Muscle of arm (tissue), 1 donor: ENCODE measurements at regions not wholly inside any gene's neighbourhood (a gene's known extent, or its start where the extent isn't known, plus 50 kb on each side); places are given as distances from the start of the nearest gene placed in this dataset.
"Not testable (repeated sequence)": the region's sequence is repeated elsewhere in the genome, so short reads cannot be mapped to it uniquely, and the experiment has no call there.

Experiments
- DNase-seq: peaks from one replicate; pipeline ENCODE4 v3.0.0-alpha.2; 2013

DNA sequence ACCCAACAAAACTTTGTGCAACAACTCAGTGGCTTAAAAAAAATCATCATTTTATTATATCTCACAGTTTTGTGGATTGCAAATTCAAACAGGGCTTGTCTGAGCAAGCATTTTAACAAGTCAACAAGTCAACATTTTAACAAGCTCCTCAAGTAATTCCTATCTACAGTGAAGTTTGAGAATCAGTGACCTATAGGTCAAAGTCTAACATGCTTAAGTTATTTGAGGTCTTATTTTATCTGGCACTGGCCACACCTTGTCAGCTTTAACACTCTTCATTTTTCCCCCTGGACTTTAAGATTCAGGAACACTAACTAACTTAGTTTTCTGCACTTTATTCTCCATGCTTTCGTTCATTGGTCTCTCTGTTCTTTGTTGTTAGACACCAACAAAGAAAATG, 71.2 kb upstream of the PELI2 start:
- no peak for DNase-seq

DNA sequence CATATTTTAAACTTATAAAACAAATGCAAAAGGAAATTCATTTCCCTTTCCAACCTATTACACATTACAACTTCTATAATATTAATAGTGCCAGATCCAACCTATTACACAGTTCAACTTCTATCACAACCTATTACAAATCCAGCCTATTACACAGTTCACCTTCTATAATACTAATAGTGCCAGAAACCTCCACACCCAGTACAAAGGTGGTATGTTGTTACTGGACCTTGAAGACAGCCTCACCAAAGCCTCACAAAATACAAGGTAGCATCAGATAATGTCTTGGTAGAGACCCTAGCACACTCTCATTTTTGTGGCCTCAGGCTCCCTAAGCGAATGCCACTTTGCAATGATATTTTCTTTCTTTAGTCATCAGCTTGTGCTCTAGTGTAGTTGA, 68.7 kb upstream of the PELI2 start:
- no peak for DNase-seq

DNA sequence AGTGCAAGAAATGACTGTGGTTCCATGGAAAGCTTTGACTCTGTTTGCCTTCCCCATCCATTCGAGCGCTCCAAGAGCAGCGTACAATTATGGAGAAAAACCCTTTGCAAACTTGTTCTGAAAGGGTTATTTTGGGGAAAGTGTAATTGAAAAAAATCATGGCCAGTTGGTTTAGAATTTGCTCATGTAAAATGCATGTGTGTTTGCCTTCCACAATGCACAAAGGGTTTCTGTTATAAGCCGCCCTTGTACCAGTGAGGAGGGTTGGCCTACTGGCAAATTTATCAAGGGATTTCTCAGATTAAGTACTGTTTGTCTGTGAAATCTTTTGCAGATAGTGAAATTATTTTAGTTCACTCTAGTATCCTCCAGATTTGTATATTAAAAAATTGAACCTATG, 62.7 kb upstream of the PELI2 start:
- DNase-seq, result no peak

DNA sequence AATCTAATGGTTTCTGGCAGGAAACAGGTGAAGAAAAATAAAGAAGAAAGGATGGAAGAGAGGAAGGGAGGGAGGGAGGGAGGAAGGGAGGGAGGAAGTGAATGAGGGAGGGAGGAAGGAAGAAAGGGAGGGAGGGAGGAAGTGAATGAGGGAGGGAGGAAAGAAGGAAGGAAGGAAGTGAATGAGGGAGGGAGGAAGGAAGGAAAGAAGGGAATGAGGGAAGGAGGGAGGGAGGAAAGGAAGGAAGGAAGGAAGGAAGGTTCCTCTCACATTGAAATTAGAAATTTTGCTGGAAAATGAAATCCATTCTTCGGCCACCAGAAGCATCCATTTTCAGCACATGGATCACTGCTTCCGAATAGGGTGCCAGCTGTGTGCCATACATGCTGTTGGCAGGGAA, 62.2 kb upstream of the PELI2 start:
- no peak for DNase-seq

DNA sequence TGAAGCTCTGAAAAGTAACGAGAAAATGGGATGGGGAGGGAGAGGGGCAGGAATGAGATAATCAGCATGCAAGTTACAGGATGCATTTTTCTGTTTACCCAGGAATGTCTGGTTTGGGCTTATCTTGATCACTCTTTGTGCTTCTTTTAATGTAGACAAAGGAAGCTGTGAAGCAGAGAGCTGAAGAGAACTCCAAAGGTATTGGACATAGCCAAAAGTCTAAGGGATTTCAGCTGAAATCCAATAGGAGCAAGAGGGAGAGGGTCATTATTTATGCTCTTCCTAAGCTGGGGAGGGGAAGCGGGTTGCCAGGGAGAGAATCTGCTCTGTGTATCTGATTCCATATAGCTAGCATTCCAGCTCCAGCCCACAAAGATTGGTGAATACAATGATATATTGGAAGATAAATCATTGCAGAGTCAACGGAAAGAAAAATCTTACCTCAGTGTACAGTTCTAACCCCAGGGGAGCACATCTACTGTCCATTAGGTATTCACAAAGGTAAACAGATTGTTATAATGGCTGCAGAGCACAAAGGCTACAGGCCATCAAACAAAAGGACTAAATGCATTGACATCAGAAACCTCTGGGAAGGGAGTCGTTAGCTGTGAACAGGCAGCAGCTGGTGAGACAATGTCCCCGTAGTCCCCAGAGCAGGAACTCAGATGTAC, 61.0 kb upstream of the PELI2 start:
- DNase-seq, result no peak

DNA sequence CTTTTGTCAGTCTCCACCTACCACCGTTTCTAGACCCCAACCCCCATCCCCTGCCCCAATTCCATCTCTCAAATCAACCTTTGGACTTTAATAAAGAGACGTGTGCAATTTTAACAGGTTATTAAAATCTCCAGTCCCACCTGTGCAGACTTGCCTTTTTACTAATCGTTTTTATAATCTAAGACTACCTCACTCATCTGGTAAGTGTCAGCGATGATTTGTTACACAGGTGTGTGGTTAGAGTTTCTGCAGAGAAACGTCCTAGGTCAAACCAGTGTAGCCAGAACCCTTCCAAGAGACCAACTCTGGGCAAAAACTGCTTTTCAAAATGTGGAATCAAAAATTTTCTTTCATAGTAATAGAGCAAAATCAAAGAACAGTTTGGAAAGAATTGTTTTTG, 60.4 kb upstream of the PELI2 start:
- no peak for DNase-seq

DNA sequence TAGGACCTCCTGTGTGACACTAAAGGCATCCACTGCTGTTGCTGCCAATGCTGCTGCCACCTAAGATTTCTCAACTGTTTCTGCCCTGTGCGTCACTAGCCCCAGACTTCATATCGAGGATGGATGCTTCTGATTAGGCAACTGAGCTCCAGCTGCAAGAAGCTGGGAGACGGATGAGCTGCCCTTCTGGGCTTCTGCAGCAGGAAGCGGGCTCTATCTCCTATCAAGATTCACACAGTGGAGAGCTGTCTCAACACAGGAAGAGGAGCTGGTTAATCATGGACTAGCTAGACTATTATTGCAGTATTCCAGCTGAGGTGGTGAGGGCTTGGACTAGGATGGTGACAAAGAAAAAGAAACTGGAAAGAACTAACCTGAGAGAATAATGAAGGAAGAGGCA, 59.2 kb upstream of the PELI2 start:
- DNase-seq, result no peak

DNA sequence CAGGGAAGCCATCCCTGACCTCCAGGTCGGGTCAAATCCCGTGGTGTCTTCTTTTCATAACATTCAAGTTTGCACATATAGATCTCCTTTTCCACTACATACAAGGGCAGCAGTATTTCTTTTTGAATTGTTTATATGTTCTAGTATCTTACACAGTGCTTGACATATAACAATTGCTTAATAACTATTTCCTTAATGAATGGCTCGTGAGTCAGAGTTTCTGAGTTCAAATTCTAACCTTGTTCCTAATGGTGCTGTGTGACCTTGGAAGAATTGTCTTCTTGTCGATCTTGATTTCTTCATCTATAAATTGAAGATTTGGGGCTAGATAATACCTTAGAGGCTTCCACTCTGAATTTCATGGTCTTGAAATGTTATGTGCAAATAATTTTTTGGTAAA, 57.2 kb upstream of the PELI2 start:
- DNase-seq, result no peak

DNA sequence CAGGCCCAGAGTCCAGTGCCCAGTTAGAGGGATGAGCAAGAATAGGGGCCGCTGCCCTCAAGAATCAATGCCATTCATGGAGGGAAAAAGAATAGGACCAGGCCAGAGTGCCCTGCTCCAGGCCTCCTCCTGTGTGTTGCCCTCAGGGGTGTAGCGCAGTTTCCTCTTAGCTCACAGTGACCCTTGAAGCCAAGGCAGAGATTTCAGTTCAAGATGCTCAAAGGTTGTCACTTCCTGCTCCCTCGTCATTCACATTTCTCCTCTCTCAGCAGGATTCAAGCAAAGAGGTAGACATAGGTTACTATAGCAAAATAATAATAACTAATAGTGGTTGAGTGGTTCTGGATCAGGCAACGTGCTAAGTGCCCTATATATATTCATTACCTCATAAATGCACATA, 55.1 kb upstream of the PELI2 start:
- no peak for DNase-seq

DNA sequence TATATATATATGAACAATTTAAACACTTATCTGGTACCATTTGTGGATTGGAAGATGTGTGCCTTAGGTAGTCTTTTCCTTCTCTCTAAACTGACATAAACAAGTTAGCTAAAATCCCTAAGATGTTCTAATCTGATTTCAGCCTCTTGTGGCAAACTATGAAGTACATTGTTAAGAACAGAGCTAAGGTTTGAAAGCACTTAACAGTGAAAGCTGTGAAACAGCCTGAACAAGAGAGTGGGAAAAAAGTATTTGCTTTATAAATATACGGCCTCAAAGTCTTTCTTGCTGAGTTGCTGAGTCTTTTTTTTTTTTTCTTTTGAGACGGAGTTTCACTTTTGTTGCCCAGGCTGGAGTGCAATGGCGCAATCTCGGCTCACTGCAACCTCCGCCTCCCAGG, 53.7 kb upstream of the PELI2 start:
- no peak for DNase-seq

DNA sequence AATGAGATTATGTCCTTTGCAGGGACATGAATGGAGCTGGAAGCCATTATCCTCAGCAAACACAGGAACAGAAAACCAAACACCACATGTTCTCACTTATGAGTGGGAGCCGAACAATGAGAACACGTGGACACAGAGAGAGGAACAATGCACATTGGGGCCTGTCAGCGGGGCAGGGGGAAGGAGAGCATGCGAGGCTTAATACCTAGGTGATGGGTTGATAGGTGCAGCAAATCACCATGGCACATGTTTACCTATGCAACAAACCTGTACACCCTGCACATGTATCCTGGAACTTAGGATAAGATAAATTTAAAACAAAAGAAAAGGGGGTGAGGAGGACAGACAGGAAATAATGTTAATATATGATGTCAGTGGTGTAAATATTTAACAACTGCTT, 53.0 kb upstream of the PELI2 start:
- DNase-seq, result not testable (repeated sequence)

DNA sequence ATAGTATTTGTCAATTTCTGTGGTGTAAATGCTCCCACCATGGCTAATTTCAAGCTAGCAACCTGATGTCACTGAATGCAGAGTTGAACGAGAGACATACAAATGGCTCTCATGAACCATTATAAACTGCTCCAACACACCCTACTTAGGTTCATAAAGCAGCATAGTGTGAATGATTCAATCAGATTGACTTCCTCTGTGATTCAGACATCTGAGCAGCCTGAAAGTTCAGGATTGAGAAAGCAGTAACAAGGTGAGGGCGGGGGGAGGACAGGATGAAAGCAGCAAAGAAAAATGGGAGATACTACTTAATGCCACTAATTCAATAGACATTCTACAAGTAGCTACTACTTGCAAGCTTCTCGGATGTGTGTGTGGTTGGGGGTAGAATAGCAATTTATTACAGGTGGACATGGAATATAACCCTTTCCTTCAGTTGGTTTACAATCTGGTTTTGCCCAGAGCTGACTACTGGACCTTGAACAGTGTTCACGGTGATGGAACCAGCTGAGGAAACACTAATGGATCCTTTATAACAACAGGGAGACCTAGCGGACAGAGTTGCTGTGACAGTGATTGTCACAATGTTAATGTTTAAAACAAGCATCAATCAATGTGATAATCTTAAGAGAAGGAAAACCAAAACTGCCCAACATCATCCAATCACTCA, 52.5 kb upstream of the PELI2 start:
- no peak for DNase-seq
